ENCODE measurements at regions not wholly inside any gene's neighbourhood (a gene's known extent, or its start where the extent isn't known, plus 50 kb on each side); places are given as distances from the start of the nearest gene placed in this dataset.

DNA sequence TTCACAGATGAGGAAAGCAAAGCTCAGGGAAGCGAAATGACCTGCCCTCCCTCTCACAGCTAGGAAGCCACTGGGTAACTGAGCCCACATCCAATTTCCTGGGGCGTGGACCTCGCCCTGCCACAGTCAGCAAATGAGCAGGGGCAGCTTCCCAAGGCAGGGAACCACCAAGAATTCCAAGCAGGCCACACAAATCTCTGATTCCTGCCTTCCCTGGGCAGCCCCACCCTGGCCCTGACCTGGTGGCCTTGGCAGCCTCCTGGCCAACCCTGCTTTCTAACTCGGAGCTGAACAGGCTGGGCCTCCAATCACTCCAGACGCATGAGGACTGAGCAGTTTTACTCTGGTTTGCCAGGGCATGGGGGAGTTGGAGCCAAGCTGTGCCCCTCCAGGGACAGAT, 203.7 kb upstream of the TLE3 start:
- DNase-seq (ENCODE audit: low read depth): no peak

DNA sequence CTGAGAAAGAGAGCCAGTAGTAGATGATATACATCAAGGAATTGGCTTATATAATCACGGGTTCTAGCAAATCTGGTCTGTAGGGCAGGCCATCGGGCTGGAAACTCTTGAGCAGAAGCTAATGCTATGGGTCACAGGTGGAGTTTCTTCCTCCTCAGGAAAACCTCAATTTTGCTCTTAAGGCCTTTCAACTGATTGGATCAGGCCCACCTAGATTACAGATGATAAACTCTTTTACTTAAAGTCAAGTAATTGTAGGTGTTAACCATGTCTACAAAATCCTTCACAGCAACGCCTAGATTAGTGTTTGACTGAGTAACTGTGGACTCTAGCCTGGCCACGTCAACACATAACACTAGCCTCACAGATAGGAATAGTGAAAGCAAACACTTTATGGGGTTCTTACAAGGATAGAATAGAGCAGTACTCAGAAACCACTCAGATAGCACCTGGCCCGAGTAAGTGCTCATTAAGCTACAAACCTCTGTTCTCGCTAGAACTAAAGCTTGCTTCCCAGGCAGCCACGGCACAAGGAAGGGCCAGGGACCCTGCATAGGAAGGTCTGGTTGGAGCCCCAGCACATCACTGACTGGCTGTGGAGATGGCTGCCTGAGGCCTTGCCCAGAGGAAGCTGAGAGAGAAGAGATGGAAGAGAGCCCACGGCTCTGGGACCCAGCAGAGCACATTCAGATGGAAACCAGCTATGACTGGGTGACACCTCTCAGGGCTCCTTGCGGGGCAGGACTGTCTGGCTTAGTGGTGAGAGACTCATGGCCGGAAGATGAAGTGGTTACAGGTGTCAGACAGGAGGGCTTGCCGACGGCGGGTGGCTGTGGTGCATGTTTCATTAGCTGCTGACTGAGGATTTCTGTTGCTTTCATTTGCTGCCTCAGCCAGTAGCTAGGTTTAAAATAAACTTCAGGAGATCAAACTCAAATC, 202.5 kb upstream of the TLE3 start:
- DNase-seq (ENCODE audit: low read depth): peak; percentile 67

DNA sequence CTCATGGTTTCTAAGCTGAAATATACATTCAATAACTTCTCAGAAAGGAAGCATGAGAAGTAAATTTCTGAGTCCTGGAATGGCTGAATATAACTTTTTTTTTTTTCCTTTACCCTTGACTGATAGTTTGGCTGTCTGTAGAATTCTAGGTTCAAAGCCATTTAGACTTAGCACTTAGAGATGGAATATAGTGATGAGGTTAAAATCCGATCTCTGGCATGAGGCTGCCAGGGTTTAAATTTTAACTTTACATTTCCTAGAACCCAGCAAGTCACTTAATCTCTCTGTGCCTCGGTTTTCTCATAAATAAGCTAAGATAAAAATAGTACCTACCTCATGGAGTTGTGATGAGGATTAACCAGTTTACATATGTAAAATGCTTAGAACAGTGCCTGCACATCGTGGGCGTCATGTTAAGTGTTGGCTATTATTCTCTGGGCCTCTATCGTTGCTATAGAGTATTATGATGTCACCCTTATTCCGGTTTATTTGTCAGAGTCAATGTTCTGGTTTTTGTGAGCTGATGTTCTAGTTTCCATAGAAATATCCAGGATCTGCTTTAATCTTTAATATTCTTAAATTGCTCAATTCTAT, 199.8 kb upstream of the TLE3 start:
- DNase-seq (ENCODE audit: low read depth): no peak

DNA sequence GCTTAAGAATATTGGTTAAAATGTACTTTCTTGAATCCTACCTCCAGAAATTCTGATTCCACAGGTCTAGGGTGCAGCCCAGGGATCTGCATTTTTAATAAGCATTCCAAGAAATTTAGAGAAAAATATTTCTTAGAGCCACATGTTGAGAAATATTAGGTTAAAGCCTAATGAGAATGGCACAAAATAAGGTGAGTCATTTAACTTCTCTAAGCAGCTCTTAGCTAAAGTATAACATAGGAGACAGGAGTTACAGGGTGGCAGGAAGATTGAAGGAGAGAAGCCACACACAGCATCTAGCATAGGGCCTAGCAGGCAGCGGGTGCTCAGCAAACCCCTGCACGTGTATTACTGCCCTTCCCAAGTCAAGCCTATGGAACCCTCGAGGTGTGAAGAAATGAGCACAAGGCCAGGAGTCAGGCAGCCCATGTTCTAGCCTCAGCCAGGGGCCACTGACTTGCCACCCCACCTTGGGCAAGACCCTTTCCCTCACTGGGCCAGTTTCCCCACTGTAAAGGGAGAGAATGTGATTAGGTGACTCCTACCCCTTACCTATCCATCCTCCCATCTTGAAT, 197.1 kb upstream of the TLE3 start:
- DNase-seq (ENCODE audit: low read depth): no peak

DNA sequence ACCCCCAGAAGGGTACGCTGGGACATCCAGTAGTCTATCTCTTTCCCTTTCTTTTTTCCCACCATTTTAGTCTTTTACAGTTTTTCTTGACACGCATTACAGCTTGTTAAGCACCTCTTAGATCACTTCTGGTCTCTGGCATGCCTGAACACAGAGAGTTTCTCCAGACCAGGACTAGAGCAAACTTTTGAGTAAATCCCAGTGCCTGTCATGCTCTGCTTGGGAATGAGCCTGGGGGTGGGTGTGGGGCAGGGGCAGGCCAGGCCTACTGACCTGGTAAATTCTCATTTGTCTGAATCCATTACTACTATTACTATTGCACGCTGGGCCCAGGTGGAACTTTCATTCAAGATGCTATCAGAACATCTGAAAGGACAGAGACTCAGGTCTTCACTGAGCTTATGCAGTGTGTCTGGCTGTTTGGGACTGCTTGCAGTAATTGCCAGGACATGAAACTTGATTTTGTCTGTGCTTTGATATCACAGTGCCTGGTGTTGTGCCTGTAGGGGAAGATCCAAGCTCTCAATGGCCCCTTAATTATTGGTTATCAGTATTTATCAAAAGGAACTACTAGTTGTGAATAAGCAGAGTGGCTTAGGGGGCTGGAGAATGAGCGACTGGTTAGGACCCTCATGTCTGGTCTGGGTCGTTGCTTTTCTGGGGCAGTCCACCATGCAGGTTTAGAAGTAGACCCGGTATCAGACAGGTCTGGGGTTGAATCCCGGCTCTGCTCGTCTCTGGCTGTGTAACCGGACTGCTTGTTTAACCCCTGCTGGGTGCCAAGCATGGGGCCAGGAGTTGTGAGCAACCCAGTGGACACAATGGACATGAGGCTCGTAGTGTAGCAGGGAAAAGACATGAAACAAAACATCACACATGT, 196.1 kb upstream of the TLE3 start:
- no peak for DNase-seq (ENCODE audit: low read depth)

DNA sequence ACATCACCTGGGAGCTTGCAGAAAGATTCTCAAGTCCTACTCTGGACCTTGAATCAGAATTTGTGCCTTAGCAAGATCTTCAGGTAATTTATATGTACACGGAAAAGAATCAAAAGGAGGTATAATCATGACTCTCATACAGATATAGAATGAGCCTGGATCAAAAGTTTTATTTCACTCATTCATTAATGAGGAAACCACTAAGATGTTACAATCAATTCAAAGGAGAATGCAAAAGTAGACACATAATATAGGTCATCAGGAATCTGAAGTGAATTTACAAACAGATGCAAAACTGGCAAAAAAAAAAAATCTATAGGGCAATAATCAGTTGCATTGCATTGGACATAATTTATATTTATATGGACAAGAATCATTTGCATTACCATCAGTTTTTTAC, 195.4 kb upstream of the TLE3 start:
- no peak for DNase-seq (ENCODE audit: low read depth)

DNA sequence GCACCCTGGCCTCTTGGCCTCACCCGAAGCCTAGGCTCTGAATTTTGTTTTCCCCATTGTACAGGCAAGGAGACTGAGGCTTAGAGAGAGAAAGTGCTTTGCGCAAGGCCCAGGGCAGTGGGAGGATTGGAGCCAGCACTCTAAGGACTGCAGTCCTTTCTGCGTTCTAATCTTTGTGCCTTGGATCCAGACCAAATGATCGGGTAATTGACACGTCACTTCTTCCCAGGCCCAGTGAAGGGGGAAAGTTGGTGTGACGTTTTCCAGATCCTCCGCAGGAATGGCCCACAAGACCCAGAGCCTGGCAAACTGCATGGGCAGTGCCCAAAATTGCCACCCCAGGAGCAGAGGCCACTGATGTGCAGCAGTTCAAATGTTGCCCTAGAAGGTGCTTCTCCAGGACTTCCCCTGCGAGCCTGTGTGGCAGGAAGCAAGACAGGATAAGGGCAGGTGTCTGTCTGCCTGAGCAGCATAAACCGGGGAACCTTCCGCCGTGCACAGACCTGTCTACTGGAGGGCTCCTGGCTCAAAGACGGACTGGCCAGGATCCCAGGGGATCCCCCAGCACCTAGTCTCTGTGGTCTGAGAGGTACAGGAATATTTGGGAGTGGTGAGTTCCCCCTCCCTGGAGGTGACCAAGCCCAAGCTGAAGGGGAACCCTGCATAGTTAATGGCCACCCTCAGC, 194.5 kb upstream of the TLE3 start:
- no peak for DNase-seq (ENCODE audit: low read depth)

DNA sequence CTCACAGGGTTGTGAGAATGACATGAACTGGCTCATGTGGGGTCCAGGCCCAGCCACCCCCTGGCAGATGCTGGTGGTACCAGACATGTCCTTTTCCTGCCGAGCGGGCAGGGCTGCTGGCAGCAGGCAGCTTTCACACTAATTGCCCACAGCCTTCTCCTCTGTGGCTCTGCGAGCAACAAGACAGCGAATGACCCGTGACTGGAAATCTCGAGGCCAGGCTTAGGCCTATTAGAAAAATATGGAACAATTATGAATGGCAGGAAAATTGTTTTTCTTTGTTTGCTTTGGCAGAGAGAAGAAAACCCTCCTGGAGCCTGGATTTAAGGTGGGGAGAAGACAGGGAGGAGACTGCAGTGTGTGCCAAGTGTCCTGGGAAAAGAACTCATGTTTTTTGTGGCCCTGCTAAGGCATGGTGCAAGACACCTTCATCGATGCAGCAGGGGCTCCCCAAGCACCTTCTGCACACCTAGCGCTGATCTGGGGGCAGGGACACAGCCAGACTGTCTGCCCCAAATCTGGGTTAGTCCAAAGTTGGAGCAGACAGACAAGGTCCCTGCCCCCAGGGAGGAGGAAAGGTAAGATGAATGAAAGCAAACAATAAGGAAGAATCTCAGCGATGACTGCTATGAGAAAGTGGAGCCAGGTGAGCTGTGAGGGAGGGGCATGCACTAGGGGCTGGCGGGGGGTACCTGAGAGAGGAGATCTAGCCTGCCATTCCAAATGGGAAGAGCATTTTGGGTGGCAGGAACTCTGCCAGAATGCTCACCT, 193.8 kb upstream of the TLE3 start:
- DNase-seq (ENCODE audit: low read depth): no peak

DNA sequence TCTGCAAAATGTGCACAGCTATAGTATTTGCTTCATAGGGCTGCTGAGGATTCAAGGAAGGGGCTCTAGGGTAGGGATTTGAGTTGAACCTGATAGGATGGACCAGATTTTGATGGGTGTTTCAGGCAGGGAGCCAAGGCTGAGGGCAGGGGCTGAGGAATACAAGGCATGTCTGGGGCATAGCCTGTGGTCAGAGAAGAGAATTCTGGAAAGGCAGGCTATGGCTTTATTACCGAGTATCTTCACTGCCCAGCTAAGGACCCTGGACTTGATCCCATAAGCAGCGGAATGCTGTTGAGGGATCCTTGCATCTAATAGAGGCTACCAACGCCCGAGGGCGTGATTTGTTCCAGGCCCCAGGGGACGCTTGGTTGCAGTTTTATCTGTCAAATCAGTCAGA, 193.0 kb upstream of the TLE3 start:
- DNase-seq (ENCODE audit: low read depth): no peak

DNA sequence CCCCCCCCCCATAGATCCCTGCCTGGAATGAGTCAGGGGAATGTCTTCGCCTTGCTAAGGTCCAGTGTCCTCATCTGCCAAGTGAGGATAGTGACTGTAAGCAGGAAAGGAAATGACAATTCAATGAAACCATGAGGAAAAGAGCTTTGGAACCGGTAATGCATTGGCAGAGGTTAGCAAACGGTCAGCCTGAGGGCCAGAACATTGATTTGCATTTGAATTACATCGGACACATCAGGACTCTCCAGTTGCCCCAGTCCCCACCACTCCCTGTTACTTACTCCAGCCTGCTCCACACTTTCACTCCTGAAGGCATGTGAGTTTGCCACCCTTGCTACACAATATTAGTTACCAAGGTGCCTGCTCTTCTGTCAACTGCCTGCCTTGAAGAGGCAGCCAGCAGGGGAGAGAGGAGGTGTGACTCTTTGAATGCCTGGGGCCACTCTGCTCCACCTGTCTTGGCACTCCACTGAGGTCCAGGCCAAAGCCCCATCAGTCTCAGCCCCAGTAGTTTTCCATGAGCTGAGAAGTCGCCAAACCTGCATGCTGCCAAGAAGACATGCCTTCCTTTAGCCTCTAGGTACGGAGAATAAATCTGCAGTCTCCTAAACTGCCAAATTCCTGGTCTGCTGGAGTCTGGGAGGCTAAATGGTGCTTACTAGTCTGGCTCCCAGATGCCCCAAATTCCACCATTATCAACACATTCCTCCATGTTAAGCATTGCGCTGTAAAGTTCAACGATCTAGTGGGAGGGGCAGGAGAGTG, 191.7 kb upstream of the TLE3 start:
- no peak for DNase-seq (ENCODE audit: low read depth)

DNA sequence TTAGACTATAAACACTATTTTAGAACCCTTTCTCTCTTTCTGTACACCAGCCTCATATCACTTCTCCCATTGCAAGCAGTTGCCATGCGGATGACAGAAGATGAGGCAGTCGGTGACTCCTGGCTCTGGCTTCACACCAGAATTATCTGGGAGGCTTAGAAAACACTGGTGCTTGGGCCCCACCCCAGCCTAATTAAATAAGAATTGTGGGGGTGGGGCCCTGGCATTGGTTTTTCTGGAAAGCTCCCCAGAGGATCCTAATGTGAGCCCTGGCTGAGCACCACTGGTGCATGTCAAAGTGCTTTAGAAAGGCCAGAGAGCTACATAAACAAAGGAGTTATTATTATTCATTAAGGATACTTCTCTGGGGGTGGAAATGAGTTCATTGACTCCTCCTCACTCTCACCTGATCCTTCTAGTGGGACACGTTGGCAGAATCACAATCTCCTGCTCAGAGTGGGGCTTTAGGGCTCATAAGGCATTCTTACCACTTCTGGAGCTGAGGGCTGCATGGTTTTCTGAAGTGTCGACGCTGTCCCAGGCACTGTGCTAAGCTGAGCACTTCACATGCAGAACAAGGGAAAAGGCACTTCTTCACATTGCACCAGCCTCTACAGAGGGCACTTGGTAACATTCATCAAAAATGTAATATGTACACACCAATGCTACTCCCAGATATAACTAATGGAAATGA, 188.5 kb upstream of the TLE3 start:
- DNase-seq (ENCODE audit: low read depth): no peak

DNA sequence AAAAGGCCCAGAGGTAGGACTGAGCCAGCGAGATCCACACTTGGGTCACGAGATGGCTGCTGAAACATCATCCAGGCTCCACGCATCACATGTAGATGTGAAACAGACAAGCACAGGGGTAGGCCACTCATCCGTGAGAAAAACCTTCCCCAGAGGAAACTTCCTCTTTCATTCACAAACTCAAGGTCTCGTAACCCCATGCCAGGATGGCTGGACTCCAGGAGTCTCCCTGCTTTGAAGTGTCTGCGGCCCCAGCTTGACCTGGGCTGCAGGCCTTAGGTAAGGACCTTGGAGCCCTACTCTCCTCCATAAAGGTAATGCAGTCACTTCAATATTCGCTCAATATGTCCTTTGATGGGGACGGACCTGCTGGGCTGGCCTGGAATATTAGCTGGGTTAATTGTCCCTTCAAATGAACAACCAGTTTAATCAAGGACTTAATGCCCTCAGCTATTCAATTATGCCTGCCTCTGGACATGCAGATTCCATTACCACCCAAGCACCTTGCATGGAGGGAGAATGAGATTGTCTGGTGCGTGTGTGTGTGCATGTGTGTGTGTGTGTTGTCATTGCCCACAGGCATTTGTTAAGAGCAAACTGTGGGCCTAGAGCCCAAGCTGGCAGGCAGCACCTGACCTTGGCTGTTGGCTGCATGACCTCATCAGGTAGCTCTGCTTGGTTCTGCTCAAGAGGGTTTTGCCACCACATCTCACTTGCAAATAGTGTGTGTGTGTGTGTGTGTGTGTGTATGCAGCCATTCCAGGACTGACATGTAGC, 186.9 kb upstream of the TLE3 start:
- no peak for DNase-seq (ENCODE audit: low read depth)

DNA sequence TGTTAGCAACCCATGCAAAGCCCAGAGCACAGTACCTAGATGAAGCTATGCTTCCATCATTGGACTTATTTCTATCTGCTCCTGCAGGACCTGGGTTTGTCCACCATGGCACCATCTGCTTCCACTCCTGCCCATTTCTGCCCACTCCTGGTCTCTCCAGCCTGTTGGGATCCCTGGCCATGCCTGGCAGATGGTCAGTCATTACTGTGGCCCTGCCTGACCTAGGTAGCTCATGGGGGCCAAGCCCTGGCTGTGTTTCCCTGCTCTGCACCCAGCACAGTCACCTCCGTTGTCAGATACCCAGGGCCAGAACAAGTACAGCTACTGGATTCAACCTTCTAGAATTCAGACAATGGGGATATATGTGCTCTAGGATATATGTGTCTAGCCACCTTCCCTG, 185.8 kb upstream of the TLE3 start:
- no peak for DNase-seq (ENCODE audit: low read depth)

DNA sequence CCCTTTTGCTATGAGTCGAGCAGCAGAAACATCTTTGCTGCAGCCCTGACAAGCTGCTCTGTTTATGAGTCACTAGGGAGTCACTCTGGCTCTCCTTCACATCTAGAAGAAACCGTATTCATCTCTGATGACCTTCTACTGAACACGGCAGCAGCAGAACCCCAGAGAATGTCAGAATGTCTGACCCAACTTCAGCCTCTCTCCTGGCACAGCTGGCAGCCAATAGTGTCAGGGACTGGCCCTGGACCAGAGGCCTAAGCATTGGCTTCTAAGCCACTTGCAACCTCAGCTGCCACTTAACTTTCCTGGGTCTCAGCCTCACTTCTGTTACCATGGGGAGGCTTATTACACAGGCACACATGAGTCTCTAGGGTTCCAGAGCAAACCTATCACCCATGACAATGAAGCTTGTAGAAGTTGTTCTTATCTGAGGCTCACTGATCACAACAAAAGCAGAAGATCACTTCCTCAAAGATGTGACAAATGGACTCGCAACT, 184.1 kb upstream of the TLE3 start:
- DNase-seq (ENCODE audit: low read depth): no peak

DNA sequence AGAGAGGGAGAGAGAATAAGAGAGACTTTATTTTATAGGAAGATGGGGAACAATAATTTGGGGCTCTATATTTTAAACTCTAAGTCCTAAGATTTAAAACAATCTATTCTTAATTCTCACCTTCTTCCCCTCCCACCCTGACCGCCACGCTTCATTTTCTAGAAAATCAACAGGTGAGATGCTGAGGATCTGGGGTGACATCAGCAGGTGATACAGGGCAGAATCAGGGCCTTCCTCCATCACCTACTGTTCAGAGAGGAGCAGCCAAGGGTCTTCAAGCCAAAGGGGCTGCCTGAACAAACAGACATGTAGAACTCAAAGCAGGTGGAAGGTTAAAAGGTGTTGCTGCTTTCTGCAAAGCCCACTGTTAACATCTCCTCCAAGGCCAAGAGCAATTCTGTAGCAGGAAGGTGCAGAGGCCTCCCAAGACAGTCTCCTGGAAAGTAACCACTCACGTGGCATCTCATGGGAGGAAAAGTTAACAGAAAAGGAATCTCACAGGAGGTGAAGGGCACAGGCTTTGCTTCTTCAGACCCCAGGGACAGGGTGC, 183.6 kb upstream of the TLE3 start:
- DNase-seq (ENCODE audit: low read depth): no peak

DNA sequence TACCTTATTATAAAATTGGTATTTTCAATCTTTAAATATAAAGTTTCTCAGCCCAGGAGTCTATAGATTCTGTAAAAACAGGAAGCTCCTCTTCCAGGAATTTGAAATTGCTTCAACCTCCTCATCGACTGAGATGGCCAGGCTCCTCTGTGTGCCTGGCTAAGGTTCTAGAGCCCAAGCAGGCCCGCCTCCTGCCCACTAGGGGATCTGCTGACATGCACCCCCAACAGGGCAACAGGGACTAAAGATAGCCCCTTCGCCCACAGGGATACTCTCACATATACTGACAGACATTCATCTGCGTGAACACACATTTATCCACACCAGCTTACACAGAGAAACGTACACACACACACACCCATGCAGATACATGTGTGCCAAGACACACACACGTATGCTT, 183.1 kb upstream of the TLE3 start:
- DNase-seq (ENCODE audit: low read depth): no peak

DNA sequence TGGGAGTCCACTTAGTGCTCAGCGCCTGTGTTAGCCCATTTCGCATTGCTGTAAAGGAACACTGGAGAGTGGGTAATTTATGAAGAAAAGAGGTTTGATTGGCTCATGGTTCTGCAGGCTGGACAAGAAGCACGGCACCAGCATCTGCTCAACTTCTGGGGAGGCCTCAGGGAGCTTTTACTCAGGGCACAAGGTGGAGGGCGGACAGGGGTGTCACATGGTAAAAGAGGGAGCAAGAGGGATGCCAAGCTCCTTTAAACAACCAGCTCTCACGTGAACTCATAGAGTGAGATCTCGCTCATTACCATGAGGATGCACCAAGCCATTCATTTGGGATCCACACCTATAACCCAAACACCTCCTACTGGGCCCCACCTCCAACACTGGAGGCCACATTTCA, 181.4 kb upstream of the TLE3 start:
- no peak for DNase-seq (ENCODE audit: low read depth)

DNA sequence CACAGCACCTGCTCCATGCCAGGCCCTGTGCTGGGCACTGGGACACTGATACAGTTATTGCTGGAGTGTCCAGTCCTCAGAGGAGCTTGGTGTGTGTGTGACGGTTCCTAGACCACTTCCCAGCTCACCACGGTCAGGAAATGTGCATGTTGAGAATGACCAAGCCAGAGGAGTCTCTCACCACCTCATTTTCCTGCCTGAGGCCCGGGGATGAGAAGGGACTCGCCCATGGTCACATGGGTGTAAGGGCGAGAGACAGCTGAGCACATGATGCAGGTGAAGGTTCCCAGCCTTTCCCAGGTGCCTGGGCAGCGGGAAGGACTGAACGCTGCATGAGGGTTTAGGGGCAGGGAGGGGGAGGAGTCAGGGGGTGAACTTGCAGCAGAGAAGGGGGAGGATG, 180.9 kb upstream of the TLE3 start:
- DNase-seq (ENCODE audit: low read depth): no peak
